ENCODE measurements at regions not wholly inside any gene's neighbourhood (a gene's known extent, or its start where the extent isn't known, plus 50 kb on each side); places are given as distances from the start of the nearest gene placed in this dataset.
"Not testable (repeated sequence)": the region's sequence is repeated elsewhere in the genome, so short reads cannot be mapped to it uniquely, and the experiment has no call there.

GRCh38 chr7:54299426-54299825 lies 242.7 kb upstream of the VSTM2A start:
- Mint-ChIP-seq H3K4me3 (ENCODE audit: low read depth, unreplicated experiment) (no peak overlapping the region), H3K27ac (ENCODE audit: unreplicated experiment) (no peak overlapping the region), H3K36me3 (ENCODE audit: insufficient read depth, unreplicated experiment) (no peaks in the 10 kb centered on the region), H3K27me3 (ENCODE audit: unreplicated experiment) (no peaks in the 10 kb centered on the region), H3K4me1 (ENCODE audit: low read depth, unreplicated experiment) (no peaks in the 10 kb centered on the region), H3K9me3 (ENCODE audit: low read depth, unreplicated experiment) (peaks cover 19% of the 10 kb centered on the region)
- DNase-seq = no peak
- CTCF ChIA-PET = no interaction called here
- intact Hi-C loops (cut with micrococcal nuclease; ENCODE audit: unreplicated experiment) = no loop called here
- BruUV-seq (replicated peaks) = no TSS peak
- TF ChIP-seq CTCF (IDR thresholded peaks at IDR 0.05; ENCODE audit: unreplicated experiment) = no peak

- H3K36me3 Mint-ChIP-seq (ENCODE audit: insufficient read depth, unreplicated experiment); H3K27ac Mint-ChIP-seq (ENCODE audit: unreplicated experiment); intact Hi-C loops (cut with micrococcal nuclease; ENCODE audit: unreplicated experiment); H3K27me3 Mint-ChIP-seq (ENCODE audit: unreplicated experiment); DNase-seq; BruUV-seq (replicated peaks); H3K4me3 Mint-ChIP-seq (ENCODE audit: low read depth, unreplicated experiment); CTCF ChIA-PET; H3K9me3 Mint-ChIP-seq (ENCODE audit: low read depth, unreplicated experiment); H3K4me1 Mint-ChIP-seq (ENCODE audit: low read depth, unreplicated experiment): not testable (repeated sequence)
These were observed 226.2 kb upstream of the VSTM2A start for GRCh38 chr7:54315955-54316354.

GRCh38 chr7:54326592-54327167 lies 215.5 kb upstream of the VSTM2A start:
- Mint-ChIP-seq H3K27ac (ENCODE audit: unreplicated experiment) (no peak overlapping the region), H3K27me3 (ENCODE audit: unreplicated experiment) (no peaks in the 10 kb centered on the region), H3K36me3 (ENCODE audit: insufficient read depth, unreplicated experiment) (no peaks in the 10 kb centered on the region)

GRCh38 chr7:54330216-54330800 lies 211.9 kb upstream of the VSTM2A start:
- BruUV-seq (replicated peaks) = no TSS peak
- no peaks in the 10 kb centered on the region for H3K27me3 Mint-ChIP-seq (ENCODE audit: unreplicated experiment)
- peaks cover 9% of the 10 kb centered on the region for H3K9me3 Mint-ChIP-seq (ENCODE audit: low read depth, unreplicated experiment)
- intact Hi-C loops (cut with micrococcal nuclease; ENCODE audit: unreplicated experiment) = no loop called here
- H3K4me1 Mint-ChIP-seq (ENCODE audit: low read depth, unreplicated experiment) = no peaks in the 10 kb centered on the region
- H3K4me3 Mint-ChIP-seq (ENCODE audit: low read depth, unreplicated experiment) = no peak overlapping the region
- H3K27ac Mint-ChIP-seq (ENCODE audit: unreplicated experiment) = no peak overlapping the region
- H3K36me3 Mint-ChIP-seq (ENCODE audit: insufficient read depth, unreplicated experiment) = no peaks in the 10 kb centered on the region
- TF ChIP-seq CTCF (IDR thresholded peaks at IDR 0.05; ENCODE audit: unreplicated experiment) = no peak
- no peak for DNase-seq
- CTCF ChIA-PET = no interaction called here

More at GRCh38 chr7:54326592-54327167, 215.5 kb upstream of the VSTM2A start:
- no TSS peak for BruUV-seq (replicated peaks)
- no peak overlapping the region for H3K4me3 Mint-ChIP-seq (ENCODE audit: low read depth, unreplicated experiment)
- no peaks in the 10 kb centered on the region for H3K4me1 Mint-ChIP-seq (ENCODE audit: low read depth, unreplicated experiment)
- intact Hi-C loops (cut with micrococcal nuclease; ENCODE audit: unreplicated experiment) = no loop called here
- CTCF ChIA-PET = interaction anchor here (0.5 kb wide), 1 partner anchor 179 kb away, joined by 3 read pairs; no protein-coding TSS in a partner anchor
- no peak for DNase-seq
- no peak for TF ChIP-seq CTCF (IDR thresholded peaks at IDR 0.05; ENCODE audit: unreplicated experiment)
- H3K9me3 Mint-ChIP-seq (ENCODE audit: low read depth, unreplicated experiment) = peaks cover 21% of the 10 kb centered on the region

GRCh38 chr7:54331311-54331710 lies 210.9 kb upstream of the VSTM2A start:
- CTCF ChIA-PET = no interaction called here
- BruUV-seq (replicated peaks) = no TSS peak

More at GRCh38 chr7:54331311-54331710, 210.9 kb upstream of the VSTM2A start:
- Mint-ChIP-seq H3K4me1 (ENCODE audit: low read depth, unreplicated experiment) (no peaks in the 10 kb centered on the region), H3K9me3 (ENCODE audit: low read depth, unreplicated experiment) (peaks cover 12% of the 10 kb centered on the region), H3K27me3 (ENCODE audit: unreplicated experiment) (no peaks in the 10 kb centered on the region), H3K4me3 (ENCODE audit: low read depth, unreplicated experiment) (no peak overlapping the region), H3K36me3 (ENCODE audit: insufficient read depth, unreplicated experiment) (no peaks in the 10 kb centered on the region), H3K27ac (ENCODE audit: unreplicated experiment) (no peak overlapping the region)
- TF ChIP-seq CTCF (IDR thresholded peaks at IDR 0.05; ENCODE audit: unreplicated experiment) = no peak
- intact Hi-C loops (cut with micrococcal nuclease; ENCODE audit: unreplicated experiment) = no loop called here
- DNase-seq = no peak
